ENCODE measurements at regions not wholly inside any gene's neighbourhood (a gene's known extent, or its start where the extent isn't known, plus 50 kb on each side); places are given as distances from the start of the nearest gene placed in this dataset.

DNA sequence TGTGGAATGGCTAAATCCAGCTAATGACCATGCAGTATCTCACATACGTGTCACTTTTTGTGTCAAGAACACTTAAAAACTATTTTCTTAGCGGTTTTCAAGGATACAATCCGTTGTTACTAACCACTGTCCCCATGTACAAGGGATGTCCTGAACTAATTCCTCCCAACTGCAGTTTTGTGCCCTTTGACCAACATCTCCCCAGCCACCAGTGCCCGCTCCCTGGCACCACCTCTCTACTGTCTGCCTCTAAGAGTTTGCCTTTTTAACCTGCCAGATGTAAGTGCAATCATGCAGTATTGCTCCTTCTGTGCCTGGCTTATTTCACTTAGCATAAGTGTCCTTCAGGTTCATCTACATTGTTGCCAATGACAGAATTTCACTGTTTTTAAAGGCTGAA, 315.7 kb downstream of the TMEM121 start:
- H3K4me2 ChIP-seq (ENCODE audit: insufficient read depth in 1 of 2, low read depth in 2 of 2, low read length in 2 of 2): no peak overlapping the region
- H2AFZ ChIP-seq (ENCODE audit: low read length): no peak overlapping the region
- DNase-seq (ENCODE audit: low read depth in 1 of 2, low spot score in 2 of 2) (no peak), FAIRE-seq (no peak)
- H3K9me3 ChIP-seq (ENCODE audit: insufficient read depth in 2 of 2, low read depth in 1 of 2, low read length in 1 of 2): peaks cover 84 to 98% of the 10 kb centered on the region in 2 experiments
- no peaks in the 10 kb centered on the region for H3K36me3 ChIP-seq (ENCODE audit: control insufficient read depth in 2 of 4, insufficient read depth in 4 of 4, low read length in 3 of 4)
- no peak overlapping the region for H4K5ac ChIP-seq (ENCODE audit: insufficient read length, low read depth, low read length)
- H3K79me2 ChIP-seq (ENCODE audit: control insufficient read depth in 1 of 2, insufficient read depth in 2 of 2, low read length in 2 of 2): no peaks in the 10 kb centered on the region
- no peak overlapping the region for H2BK20ac ChIP-seq (ENCODE audit: low read length)
- TF ChIP-seq CBX5 (IDR thresholded peaks at IDR 0.05; ENCODE audit: low read depth, low read length): no peak
- no peak for TF ChIP-seq NRF1 (IDR thresholded peaks at IDR 0.05; ENCODE audit: low read depth, low read length)
- no peak for TF ChIP-seq FOSL1 (IDR thresholded peaks at IDR 0.05; ENCODE audit: insufficient read depth, low read depth, low read length)
- TF ChIP-seq KDM5A (IDR thresholded peaks at IDR 0.05; ENCODE audit: low read length): no peak
- no peak for TF ChIP-seq YY1 (IDR thresholded peaks at IDR 0.05; ENCODE audit: low read depth, low read length)
- no peak for TF ChIP-seq EP300 (IDR thresholded peaks at IDR 0.05; ENCODE audit: borderline replicate concordance in 1 of 2, low read depth in 2 of 2, low read length in 2 of 2)
- TF ChIP-seq SAP30 (IDR thresholded peaks at IDR 0.05; ENCODE audit: insufficient read depth, insufficient replicate concordance, low read length): no peak
- no peak for TF ChIP-seq TBP (IDR thresholded peaks at IDR 0.05; ENCODE audit: low read depth, low read length)
- TF ChIP-seq TEAD4 (IDR thresholded peaks at IDR 0.05; ENCODE audit: low read depth, low read length): no peak
- TF ChIP-seq RXRA (IDR thresholded peaks at IDR 0.05; ENCODE audit: insufficient read depth, low read depth, low read length): no peak
- no peak for TF ChIP-seq KDM4A (IDR thresholded peaks at IDR 0.05; ENCODE audit: low read depth, low read length, severe bottlenecking)
- TF ChIP-seq TCF12 (IDR thresholded peaks at IDR 0.05; ENCODE audit: low read depth, low read length): no peak
- H4K91ac ChIP-seq (replicated peaks; ENCODE audit: insufficient read length, low read length): no peak overlapping the region
- no peaks in the 10 kb centered on the region for H4K20me1 ChIP-seq (replicated peaks in 1 of 2; ENCODE audit: control insufficient read depth in 1 of 2, insufficient read depth in 2 of 2, low read length in 2 of 2)
- POLR2A ChIA-PET (ENCODE audit: partially characterized antibody): no interaction called here
- H3K23ac ChIP-seq (ENCODE audit: insufficient read length): no peak overlapping the region
- H3K27ac ChIP-seq (ENCODE audit: low read depth, low read length): no peak overlapping the region
- H2BK120ac ChIP-seq (replicated peaks; ENCODE audit: low read depth, low read length): no peak overlapping the region
- H3K9ac ChIP-seq (replicated peaks in 1 of 4; ENCODE audit: extremely low read depth in 1 of 4, low read depth in 3 of 4, low read length in 3 of 4): no peak overlapping the region
- no peak overlapping the region for H4K8ac ChIP-seq (ENCODE audit: extremely low read depth, insufficient read depth, low read length)
- no peaks in the 10 kb centered on the region for H3K27me3 ChIP-seq (replicated peaks in 1 of 4; ENCODE audit: control insufficient read depth in 3 of 4, extremely low read depth in 1 of 4, insufficient read depth in 3 of 4, low read length in 3 of 4)
- no peak overlapping the region for H2BK15ac ChIP-seq (ENCODE audit: low read length)
- H3K14ac ChIP-seq (ENCODE audit: insufficient read length): no peak overlapping the region
- H3K4me1 ChIP-seq (replicated peaks in 1 of 4; ENCODE audit: control insufficient read depth in 3 of 4, insufficient read depth in 4 of 4, low read length in 3 of 4): no peaks in the 10 kb centered on the region
- H3K4ac ChIP-seq (replicated peaks; ENCODE audit: insufficient read length, low read depth, low read length): no peak overlapping the region
- H3K18ac ChIP-seq (ENCODE audit: extremely low read depth, low read length): no peak overlapping the region
- H3K79me1 ChIP-seq (ENCODE audit: low read depth, low read length): no peaks in the 10 kb centered on the region
- H2AK5ac ChIP-seq (ENCODE audit: low read depth, low read length): no peak overlapping the region
- H3K4me3 ChIP-seq (ENCODE audit: extremely low read depth in 1 of 4, insufficient read depth in 2 of 4, low read depth in 3 of 4, low read length in 4 of 4): no peak overlapping the region
- WGBS, 2 experiments (ENCODE audit: extremely low coverage in 1 of 2, insufficient coverage in 1 of 2, insufficient read length in 1 of 2, insufficient replicate concordance in 2 of 2, low coverage in 1 of 2, low lambda C conversion rate in 2 of 2, missing lambda C conversion rate in 1 of 2): 62% methylated on average over 4 of the region's 4 CpGs; no CpG with 5 or more reads in 1 of the 2 experiments
- no peak overlapping the region for H3K56ac ChIP-seq (replicated peaks; ENCODE audit: insufficient read length, low read depth, low read length)
- H3K23me2 ChIP-seq (ENCODE audit: low read depth, low read length): no peaks in the 10 kb centered on the region
- no peak overlapping the region for H2BK5ac ChIP-seq (ENCODE audit: low read depth, low read length)
- CTCF ChIA-PET (ENCODE audit: partially characterized antibody): no interaction called here
- no peak overlapping the region for H2BK12ac ChIP-seq (ENCODE audit: low read depth, low read length)

Data from H1 (cell line).